HG03565 (cell line): ENCODE measurements at regions not wholly inside any gene's neighbourhood (a gene's known extent, or its start where the extent isn't known, plus 50 kb on each side); places are given as distances from the start of the nearest gene placed in this dataset.

ENCODE experiments used
- ATAC-seq: cut with Tn5 transposase; IDR thresholded peaks from one replicate; pipeline ENCODE4 v1.9.1; 2021; ENCODE audit warnings: mild to moderate bottlenecking, moderate library complexity; ENCODE audit not compliant: unreplicated experiment

- no peak for ATAC-seq
These were observed 230.0 kb upstream of the IRX1 start for GRCh38 chr5:3365501-3366215.

DNA sequence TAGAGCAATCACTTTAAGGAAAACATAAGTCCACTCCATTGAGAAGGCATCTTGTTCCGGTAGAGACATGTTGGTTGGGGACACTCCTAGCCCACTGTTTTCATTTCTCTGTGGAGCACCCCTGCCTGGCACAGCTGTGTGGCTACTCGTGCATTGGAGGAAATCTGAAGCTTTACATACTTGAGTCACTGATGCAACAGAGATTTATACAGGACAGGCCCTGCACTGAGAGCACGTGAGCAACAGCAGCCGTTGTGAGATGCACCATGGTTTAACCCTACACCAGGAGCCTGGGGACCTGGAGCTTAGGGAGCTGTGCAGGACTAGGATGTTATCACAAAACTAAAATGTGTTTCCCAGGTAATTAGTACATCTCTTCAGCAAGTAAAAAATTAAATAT, 230.7 kb upstream of the IRX1 start:
- ATAC-seq = no peak

GRCh38 chr5:3364433-3364832, 231.2 kb upstream of the IRX1 start:
- ATAC-seq = no peak

- no peak for ATAC-seq
These were observed 233.1 kb upstream of the IRX1 start for GRCh38 chr5:3362606-3362910.

- no peak for ATAC-seq
These were observed 233.6 kb upstream of the IRX1 start for GRCh38 chr5:3361811-3362605.

GRCh38 chr5:3359642-3360041, 236.0 kb upstream of the IRX1 start:
- ATAC-seq = no peak

GRCh38 chr5:3357291-3357690, 238.3 kb upstream of the IRX1 start:
- ATAC-seq = no peak

GRCh38 chr5:3356016-3356415, 239.6 kb upstream of the IRX1 start:
- no peak for ATAC-seq

DNA sequence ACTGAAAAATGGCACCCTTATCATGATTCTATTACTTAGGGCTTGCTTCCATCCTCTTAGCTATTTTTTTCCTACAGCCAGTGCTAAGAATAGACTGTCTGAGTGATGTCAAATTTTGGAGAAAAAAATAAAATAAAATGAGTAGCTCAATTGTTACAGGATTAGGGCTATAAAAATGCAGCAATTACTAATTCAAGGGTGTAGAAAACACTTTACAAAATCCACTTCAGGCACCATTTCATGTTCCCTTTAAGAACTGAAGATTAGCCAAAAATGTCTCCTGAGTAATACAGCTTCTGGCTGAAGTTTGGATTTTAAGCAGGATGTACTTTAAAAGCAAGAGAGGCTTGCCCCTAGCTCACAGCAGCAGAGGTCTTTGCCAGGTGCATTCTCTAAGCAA, 240.5 kb upstream of the IRX1 start:
- no peak for ATAC-seq

DNA sequence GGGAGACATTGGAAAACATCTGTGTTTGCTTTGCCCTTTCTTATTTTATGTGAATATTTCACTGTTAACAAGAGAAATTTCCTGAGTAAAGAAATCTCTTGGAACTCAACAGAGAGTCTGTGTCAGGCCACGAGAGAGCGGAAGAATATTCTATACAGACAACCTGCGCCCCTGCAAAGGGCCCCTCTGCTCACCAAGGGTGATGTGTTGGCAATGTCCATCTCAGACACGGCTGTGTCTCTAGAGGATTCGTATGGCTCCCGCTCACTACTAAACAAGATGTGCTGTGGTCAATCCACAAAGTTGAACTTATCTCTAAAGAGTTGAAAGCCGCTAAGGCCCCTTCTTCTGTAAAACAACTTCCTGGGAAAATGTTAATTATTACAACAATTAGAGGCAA, 241.0 kb upstream of the IRX1 start:
- no peak for ATAC-seq

DNA sequence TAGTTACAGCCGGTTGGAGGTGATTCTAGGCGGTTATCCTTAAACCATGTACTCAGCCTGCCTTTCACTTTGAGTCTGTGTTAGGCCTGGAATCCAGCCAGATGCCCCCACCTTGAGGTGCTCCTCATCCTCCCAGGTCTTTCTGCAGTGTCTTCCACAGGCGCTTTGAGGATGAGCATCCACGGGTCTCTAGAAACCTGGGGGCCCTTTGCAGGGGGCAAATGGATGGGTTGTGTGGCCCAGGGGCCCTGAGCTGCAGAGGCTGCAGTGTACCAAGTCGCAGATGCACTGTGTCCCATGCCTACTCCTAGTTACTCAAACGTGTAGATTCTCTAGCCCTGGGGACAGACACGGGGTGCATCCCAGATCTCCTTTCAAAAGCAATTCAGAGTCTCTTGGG, 242.1 kb upstream of the IRX1 start:
- no peak for ATAC-seq

- ATAC-seq = no peak
These were observed 242.9 kb upstream of the IRX1 start for GRCh38 chr5:3352711-3353110.

- ATAC-seq = no peak
These were observed 243.8 kb upstream of the IRX1 start for GRCh38 chr5:3351581-3352442.

DNA sequence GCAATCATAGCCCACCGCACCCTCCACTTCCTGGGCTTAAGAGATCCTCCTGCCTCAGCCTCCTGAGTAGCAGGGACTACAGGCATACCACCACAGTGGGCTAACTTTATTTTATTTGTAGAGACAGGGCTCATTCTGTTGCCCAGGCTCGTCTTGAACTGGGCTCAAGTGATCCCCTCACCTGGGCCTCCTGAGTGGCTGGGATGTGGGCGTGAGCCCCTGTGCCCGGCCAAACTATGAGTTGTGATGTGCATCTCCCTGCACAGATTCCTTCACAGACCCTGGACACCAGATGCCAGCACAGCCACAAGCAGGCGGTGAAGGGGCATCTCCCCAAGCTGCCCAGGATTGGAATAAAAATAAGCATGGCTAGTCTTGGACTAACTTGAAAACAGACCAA, 244.9 kb upstream of the IRX1 start:
- no peak for ATAC-seq

DNA sequence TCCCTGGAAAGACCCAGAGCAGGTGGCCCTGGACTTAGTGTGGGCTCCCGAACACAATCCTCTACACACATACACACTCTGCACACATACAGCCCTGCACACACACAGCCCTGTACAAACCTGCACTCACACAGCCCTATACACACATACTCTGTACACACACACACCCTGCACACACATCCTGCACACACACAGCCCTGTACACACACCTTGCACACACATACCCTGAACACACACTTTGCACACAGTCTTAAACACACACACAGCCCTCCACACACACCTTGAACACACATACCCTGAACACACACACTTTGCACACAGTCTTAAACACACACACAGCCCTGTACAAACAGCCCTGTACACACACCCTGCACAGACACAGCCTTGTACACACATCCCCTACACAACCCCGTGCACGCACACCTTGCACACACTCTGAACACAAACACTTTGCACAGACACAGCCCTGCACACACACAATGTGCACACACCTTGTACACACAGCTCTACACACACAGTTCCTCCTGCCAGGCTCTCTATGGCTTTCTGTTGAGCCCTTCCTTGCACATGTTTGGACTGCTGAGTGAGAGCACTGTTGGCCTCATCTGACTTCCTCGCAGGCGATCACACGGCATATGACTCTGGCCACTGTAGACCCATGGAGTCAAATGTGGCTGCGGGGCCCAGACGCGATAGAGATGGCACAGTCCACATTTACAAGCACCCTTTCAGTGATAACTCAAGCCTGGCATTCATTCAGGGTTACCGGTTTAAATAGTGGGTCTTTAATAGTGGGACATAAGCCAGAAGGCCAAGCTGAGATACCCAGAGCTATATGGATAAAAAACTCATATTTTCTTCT, 245.7 kb upstream of the IRX1 start:
- no peak for ATAC-seq

- no peak for ATAC-seq
These were observed 246.8 kb upstream of the IRX1 start for GRCh38 chr5:3348576-3349535.

DNA sequence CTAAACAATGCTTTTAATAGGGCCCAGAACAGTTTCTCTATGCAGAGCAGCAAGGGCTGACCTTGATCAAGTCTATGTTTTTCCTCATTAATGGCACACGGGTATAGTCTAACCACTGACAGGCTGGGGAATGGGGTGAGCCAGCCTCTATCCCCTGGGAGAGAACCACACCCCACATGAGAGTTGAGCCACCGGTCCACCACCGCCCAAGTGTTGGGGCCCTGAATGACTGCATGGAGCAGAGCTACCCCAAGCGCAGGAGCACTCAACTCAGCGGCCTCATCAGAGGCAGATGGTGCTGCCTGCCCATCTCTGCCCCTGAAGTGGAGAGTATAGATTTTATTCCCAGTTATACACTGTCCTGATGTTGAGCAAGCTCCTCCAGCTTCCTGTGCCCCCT, 247.9 kb upstream of the IRX1 start:
- ATAC-seq = no peak

- no peak for ATAC-seq
These were observed 249.4 kb upstream of the IRX1 start for GRCh38 chr5:3346111-3346820.

- no peak for ATAC-seq
These were observed 250.4 kb upstream of the IRX1 start for GRCh38 chr5:3345195-3345594.
